HCT116 (cell line): ENCODE measurements at regions not wholly inside any gene's neighbourhood (a gene's known extent, or its start where the extent isn't known, plus 50 kb on each side); places are given as distances from the start of the nearest gene placed in this dataset.

Experiments used
- CEBPB ChIP-seq: IDR thresholded peaks from 2 replicates; pipeline ENCODE4 v1.6.1; 2012; ENCODE audit warnings: low read depth
- CTCF ChIP-seq, 3 experiments: fragments of 200-600 bp in 1 of 3; sonication (generic) in 1 of 3; IDR thresholded peaks in 2 of 3; conservative IDR thresholded peaks in 1 of 3; 2 replicates each; pipeline ENCODE4 v1.5.1; 2012 to 2017; ENCODE audit warnings: low read depth in 2 of 3, low read length in 2 of 3, antibody characterized with exemption in 1 of 3, borderline replicate concordance in 1 of 3, control low read depth in 1 of 3, mild to moderate bottlenecking in 1 of 3, mixed read lengths in 1 of 3, mixed run types in 1 of 3, moderate library complexity in 1 of 3; ENCODE audit not compliant: insufficient read depth in 1 of 3
- EZH2phosphoT487 ChIP-seq: fragments of 200-600 bp; IDR thresholded peaks from 2 replicates; pipeline ENCODE4 v1.6.1; 2018; ENCODE audit warnings: antibody characterized with exemption, borderline replicate concordance
- POLR2A ChIP-seq: IDR thresholded peaks from 2 replicates; pipeline ENCODE4 v1.7.0; 2011; ENCODE audit warnings: borderline replicate concordance; ENCODE audit not compliant: insufficient read depth, insufficient read length; ENCODE audit errors: extremely low read depth
- RAD21 ChIP-seq: IDR thresholded peaks from 2 replicates; pipeline ENCODE4 v1.6.1; 2012; ENCODE audit warnings: low read depth, mild to moderate bottlenecking
- SP1 ChIP-seq: IDR thresholded peaks from 2 replicates; pipeline ENCODE4 v1.6.1; 2012; ENCODE audit warnings: low read depth
- SRF ChIP-seq: IDR thresholded peaks from 2 replicates; pipeline ENCODE4 v1.6.1; 2012; ENCODE audit warnings: low read depth
- TCF7L2 ChIP-seq: IDR thresholded peaks from 2 replicates; pipeline ENCODE4 v1.7.0; 2011; ENCODE audit warnings: borderline replicate concordance, inconsistent platforms; ENCODE audit not compliant: insufficient read depth, insufficient read length; ENCODE audit errors: extremely low read depth
- ZNF274 ChIP-seq: fragments of 200-500 bp; sonication (Bioruptor generic); IDR thresholded peaks from 2 replicates; pipeline ENCODE4 v1.6.1; 2014; ENCODE audit warnings: mild to moderate bottlenecking, low read depth, low read length, inconsistent platforms

GRCh38 chr6:86273936-86274335, 631.2 kb upstream of the SYNCRIP start:
- TF ChIP-seq SRF (no peak), CTCF (IDR thresholded peaks at IDR 0.05 in 2 of 3, conservative IDR thresholded peaks at IDR 0.05 in 1 of 3; ENCODE audit: borderline replicate concordance in 1 of 3, insufficient read depth in 1 of 3, low read depth in 2 of 3, low read length in 2 of 3) (no peak), CEBPB (no peak), POLR2A (no peak), RAD21 (no peak), SP1 (no peak), ZNF274 (no peak), EZH2phosphoT487 (no peak), TCF7L2 (no peak)
